ENCODE measurements at regions not wholly inside any gene's neighbourhood (a gene's known extent, or its start where the extent isn't known, plus 50 kb on each side); places are given as distances from the start of the nearest gene placed in this dataset.

DNA sequence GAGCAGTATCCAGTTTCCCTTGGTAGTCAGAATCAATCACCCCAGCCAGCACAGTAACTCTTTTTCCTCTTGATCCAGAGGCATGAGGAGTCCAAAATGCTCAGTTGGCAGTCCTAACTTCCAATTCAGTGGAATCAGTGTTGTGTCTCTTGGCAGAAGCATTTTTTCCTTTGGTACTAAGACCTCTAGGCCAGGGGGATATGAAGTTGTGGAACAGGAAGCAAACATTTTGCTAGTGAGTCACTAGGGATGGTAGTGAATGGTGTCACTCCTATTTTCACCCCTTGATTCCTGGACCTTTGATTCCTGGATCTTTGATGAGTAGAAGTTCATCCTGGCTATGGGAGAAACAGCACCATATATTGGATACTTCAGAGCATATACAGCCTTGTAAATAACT is 70.5 kb upstream of the ALDH1A3 start:
- TF ChIP-seq POLR2A (IDR thresholded peaks at IDR 0.05) (no peak), CTCF (IDR thresholded peaks at IDR 0.05 in 8 of 11, conservative IDR thresholded peaks at IDR 0.05 in 3 of 11) (no peak)
